ENCODE measurements at regions not wholly inside any gene's neighbourhood (a gene's known extent, or its start where the extent isn't known, plus 50 kb on each side); places are given as distances from the start of the nearest gene placed in this dataset.

DNA sequence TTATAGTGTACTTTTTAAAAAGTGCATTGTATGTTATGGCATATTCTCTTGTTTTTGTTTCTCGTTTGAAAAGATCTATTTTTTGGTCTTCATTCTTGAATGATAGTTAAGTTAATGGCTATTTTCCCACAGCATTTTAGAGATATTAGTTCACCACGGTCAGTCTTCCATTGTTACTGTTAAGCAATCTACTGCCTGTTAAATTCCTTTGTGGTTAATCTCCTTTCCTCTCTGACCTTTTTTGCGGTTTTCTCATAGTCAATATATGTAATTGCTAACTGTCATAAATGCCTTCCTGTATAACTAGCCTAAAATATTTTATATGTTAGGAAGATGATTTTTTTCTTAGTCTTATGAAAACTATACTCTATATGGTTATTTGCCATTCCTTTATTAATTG is 250.8 kb upstream of the FBXL7 start:
- no peak for TF ChIP-seq CTCF (IDR thresholded peaks at IDR 0.05)
- no peak for TF ChIP-seq POLR2A (IDR thresholded peaks at IDR 0.05)

Data from uterus (tissue), 2 donors.